ENCODE measurements at regions not wholly inside any gene's neighbourhood (a gene's known extent, or its start where the extent isn't known, plus 50 kb on each side); places are given as distances from the start of the nearest gene placed in this dataset.

- TF ChIP-seq CTBP2 (IDR thresholded peaks at IDR 0.05; ENCODE audit: borderline replicate concordance, insufficient read depth, insufficient read length, low read length), result no peak
Measured at GRCh38 chr7:94059746-94060145, 55.6 kb upstream of the BET1 start (continued).

All from H1 (cell line).